ENCODE measurements at regions not wholly inside any gene's neighbourhood (a gene's known extent, or its start where the extent isn't known, plus 50 kb on each side); places are given as distances from the start of the nearest gene placed in this dataset.

DNA sequence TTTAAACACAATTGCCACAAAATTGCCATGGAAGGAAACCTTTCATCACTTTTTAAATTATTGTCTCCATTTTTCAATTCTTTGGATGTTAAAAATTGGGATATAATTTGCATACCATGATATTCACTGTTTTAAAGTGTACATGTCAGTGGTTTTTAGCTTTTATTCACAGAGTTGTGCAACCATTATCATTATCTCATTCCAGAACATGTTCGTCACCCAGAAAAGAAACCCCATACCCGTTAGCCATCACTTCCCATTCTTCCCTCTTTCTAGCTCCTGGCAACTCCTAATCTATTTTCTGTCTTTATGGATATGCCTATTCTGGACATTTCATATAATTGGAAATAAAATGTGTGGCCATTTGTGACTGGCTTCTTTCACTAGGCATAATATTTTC lies 260.3 kb upstream of the FERD3L start:
- no peaks in the 10 kb centered on the region for H3K4me1 Mint-ChIP-seq
- no peaks in the 10 kb centered on the region for H3K27me3 Mint-ChIP-seq
- ATAC-seq (ENCODE audit: low read depth) (no peak), DNase-seq (no peak)
- H3K9me3 Mint-ChIP-seq, result no peaks in the 10 kb centered on the region
- no peak overlapping the region for H3K27ac Mint-ChIP-seq
- intact Hi-C loops (cut with micrococcal nuclease), result no loop called here
- H3K36me3 Mint-ChIP-seq (ENCODE audit: low read depth), result no peaks in the 10 kb centered on the region
- POLR2A ChIA-PET, result no interaction called here
- no peak overlapping the region for H3K4me3 Mint-ChIP-seq
- TF ChIP-seq, protein P1, sequence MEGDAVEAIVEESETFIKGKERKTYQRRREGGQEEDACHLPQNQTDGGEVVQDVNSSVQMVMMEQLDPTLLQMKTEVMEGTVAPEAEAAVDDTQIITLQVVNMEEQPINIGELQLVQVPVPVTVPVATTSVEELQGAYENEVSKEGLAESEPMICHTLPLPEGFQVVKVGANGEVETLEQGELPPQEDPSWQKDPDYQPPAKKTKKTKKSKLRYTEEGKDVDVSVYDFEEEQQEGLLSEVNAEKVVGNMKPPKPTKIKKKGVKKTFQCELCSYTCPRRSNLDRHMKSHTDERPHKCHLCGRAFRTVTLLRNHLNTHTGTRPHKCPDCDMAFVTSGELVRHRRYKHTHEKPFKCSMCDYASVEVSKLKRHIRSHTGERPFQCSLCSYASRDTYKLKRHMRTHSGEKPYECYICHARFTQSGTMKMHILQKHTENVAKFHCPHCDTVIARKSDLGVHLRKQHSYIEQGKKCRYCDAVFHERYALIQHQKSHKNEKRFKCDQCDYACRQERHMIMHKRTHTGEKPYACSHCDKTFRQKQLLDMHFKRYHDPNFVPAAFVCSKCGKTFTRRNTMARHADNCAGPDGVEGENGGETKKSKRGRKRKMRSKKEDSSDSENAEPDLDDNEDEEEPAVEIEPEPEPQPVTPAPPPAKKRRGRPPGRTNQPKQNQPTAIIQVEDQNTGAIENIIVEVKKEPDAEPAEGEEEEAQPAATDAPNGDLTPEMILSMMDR (IDR thresholded peaks at IDR 0.05), result no peak
- CTCF ChIA-PET, result no interaction called here

DNA sequence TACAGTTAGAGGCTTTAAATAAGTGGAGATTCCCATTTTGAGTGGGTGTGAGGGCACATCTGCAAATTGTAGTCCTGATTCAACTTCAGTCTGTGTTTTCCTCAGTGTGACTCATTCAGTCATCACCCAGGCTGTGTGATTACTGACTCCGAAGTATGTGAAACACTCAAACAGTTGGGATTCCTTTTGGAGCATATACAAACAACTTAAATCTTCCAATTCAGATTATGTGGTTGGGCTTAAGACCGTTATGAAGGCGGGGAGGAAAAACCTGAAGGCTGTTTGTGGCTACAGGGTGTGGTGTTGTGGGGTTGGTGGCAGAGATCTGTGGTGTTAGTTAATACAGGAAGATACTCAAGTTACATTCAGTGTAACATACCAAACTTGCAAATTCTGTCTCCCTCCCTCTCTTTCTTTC lies 259.7 kb upstream of the FERD3L start:
- H3K36me3 Mint-ChIP-seq (ENCODE audit: low read depth), result no peaks in the 10 kb centered on the region
- ChIA-PET POLR2A (no interaction called here), CTCF (no interaction called here)
- no peaks in the 10 kb centered on the region for H3K27me3 Mint-ChIP-seq
- TF ChIP-seq, protein P1 (IDR thresholded peaks at IDR 0.05), result no peak
- DNase-seq, result no peak
- no peak overlapping the region for H3K27ac Mint-ChIP-seq
- H3K4me3 Mint-ChIP-seq, result no peak overlapping the region
- H3K4me1 Mint-ChIP-seq, result no peaks in the 10 kb centered on the region
- intact Hi-C loops (cut with micrococcal nuclease), result no loop called here
- no peaks in the 10 kb centered on the region for H3K9me3 Mint-ChIP-seq
- no peak for ATAC-seq (ENCODE audit: low read depth)

DNA sequence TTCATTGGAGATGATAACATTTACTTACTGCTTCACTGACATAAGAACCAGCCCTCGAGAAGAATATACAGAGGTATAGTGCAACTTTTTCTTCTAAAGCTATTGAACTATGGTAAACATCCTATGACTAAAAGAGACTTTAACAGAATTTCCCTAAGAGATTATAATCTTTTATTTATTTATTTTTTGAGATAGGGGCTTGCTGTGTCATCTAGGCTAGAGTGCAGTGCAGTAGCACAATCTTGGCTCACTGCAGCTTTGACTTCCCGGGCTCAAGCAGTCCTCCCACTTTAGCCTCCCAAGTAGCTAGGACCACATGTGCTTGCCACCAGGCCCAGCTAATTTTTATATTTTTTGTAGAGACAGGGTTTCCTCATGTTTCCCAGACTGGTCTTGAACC lies 258.5 kb upstream of the FERD3L start:
- no peaks in the 10 kb centered on the region for H3K36me3 Mint-ChIP-seq (ENCODE audit: low read depth)

DNA sequence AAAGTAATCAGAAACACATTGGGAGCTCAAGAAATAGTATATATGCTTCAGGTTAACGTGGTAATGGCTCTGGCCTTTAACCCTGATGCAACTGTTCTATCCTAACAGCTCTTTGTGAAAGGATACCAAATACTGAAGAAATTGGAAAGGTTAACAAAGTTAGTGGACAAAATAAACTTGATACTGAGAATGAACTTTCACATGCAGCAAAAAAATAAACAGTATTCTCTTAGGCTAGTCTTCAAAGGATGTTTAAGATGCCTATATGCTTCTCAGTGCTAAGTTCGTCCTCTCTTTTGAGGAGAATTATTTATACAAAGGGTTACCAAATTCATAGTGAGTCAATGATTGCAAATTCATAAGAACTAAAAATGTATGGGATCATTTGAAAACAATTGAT lies 256.2 kb upstream of the FERD3L start:
- ChIA-PET POLR2A (no interaction called here), CTCF (no interaction called here)
- ATAC-seq (ENCODE audit: low read depth) (no peak), DNase-seq (no peak)
- TF ChIP-seq, protein P1 (IDR thresholded peaks at IDR 0.05), result no peak
- Mint-ChIP-seq H3K27me3 (no peaks in the 10 kb centered on the region), H3K4me3 (no peak overlapping the region), H3K4me1 (no peaks in the 10 kb centered on the region), H3K27ac (no peak overlapping the region), H3K36me3 (ENCODE audit: low read depth) (no peaks in the 10 kb centered on the region), H3K9me3 (no peaks in the 10 kb centered on the region)
- intact Hi-C loops (cut with micrococcal nuclease), result no loop called here

More for the DNA sequence above, 258.5 kb upstream of the FERD3L start:
- H3K4me1 Mint-ChIP-seq, result no peaks in the 10 kb centered on the region
- TF ChIP-seq, protein P1 (IDR thresholded peaks at IDR 0.05), result no peak
- ATAC-seq (ENCODE audit: low read depth) (no peak), DNase-seq (no peak)
- no peaks in the 10 kb centered on the region for H3K9me3 Mint-ChIP-seq
- H3K4me3 Mint-ChIP-seq, result no peak overlapping the region
- POLR2A ChIA-PET, result no interaction called here
- CTCF ChIA-PET, result no interaction called here
- intact Hi-C loops (cut with micrococcal nuclease), result no loop called here
- H3K27me3 Mint-ChIP-seq, result no peaks in the 10 kb centered on the region
- no peak overlapping the region for H3K27ac Mint-ChIP-seq

DNA sequence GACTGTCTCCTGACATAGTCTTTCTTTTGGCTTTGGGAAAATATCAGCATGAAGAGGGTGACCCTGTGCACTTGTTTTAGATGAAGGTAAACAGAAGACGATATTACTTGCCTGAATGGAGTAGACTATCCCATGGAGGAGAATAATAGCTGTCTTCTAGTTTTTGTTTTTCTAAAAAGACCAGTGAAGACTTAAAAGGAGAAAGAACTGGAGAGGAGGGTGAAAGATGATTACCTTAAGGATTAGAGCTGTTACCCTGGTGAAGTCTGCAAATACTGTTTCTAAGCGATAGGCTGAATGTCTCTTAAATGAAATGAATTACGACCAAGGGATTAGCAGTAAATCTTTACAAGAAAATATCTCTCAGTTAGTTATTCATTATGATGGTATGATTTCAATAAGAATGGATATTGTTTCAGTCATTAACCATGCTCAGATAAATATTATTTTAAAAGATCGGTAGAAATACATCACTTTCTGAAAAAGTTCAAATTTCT lies 255.6 kb upstream of the FERD3L start:
- DNase-seq (no peak), ATAC-seq (ENCODE audit: low read depth) (no peak)
- Mint-ChIP-seq H3K27me3 (no peaks in the 10 kb centered on the region), H3K9me3 (no peaks in the 10 kb centered on the region), H3K36me3 (ENCODE audit: low read depth) (no peaks in the 10 kb centered on the region), H3K27ac (no peak overlapping the region), H3K4me1 (no peaks in the 10 kb centered on the region), H3K4me3 (no peak overlapping the region)
- ChIA-PET CTCF (no interaction called here), POLR2A (no interaction called here)
- TF ChIP-seq, protein P1 (IDR thresholded peaks at IDR 0.05), result no peak
- intact Hi-C loops (cut with micrococcal nuclease), result no loop called here

All from activated B cell treated with CpG ODN at 0.5 μM for 24 hours (primary cell).